GM21619 (cell line): ENCODE measurements at regions not wholly inside any gene's neighbourhood (a gene's known extent, or its start where the extent isn't known, plus 50 kb on each side); places are given as distances from the start of the nearest gene placed in this dataset.
"Not testable (repeated sequence)": the region's sequence is repeated elsewhere in the genome, so short reads cannot be mapped to it uniquely, and the experiment has no call there.

Experiments used
- ATAC-seq: cut with Tn5 transposase; IDR thresholded peaks from one replicate; pipeline ENCODE4 v1.9.1; 2021; ENCODE audit not compliant: unreplicated experiment

- ATAC-seq = no peak
Measured at GRCh38 chr1:30005972-30006619, 717.3 kb downstream of the MATN1 start.

GRCh38 chr1:30001732-30002039 is 721.7 kb downstream of the MATN1 start:
- ATAC-seq = no peak

GRCh38 chr1:30001011-30001731 is 722.2 kb downstream of the MATN1 start:
- no peak for ATAC-seq

GRCh38 chr1:30000266-30000665 is 723.1 kb downstream of the MATN1 start:
- no peak for ATAC-seq

GRCh38 chr1:29999595-29999994 is 723.8 kb downstream of the MATN1 start:
- ATAC-seq = no peak

- ATAC-seq = no peak
Measured at GRCh38 chr1:29998686-29999085, 724.7 kb downstream of the MATN1 start.

- not testable (repeated sequence) for ATAC-seq
Measured at GRCh38 chr1:29997818-29998217, 725.6 kb downstream of the MATN1 start.

GRCh38 chr1:29993950-29994349 is 729.4 kb downstream of the MATN1 start:
- ATAC-seq = no peak

- ATAC-seq = no peak
Measured at GRCh38 chr1:29991815-29992214, 731.6 kb downstream of the MATN1 start.

GRCh38 chr1:29991025-29991424 is 732.4 kb downstream of the MATN1 start:
- no peak for ATAC-seq

- no peak for ATAC-seq
Measured at GRCh38 chr1:29990304-29990703, 733.1 kb downstream of the MATN1 start.

- no peak for ATAC-seq
Measured at GRCh38 chr1:29986986-29987385, 736.4 kb downstream of the MATN1 start.

GRCh38 chr1:29985606-29985945 is 737.8 kb downstream of the MATN1 start:
- no peak for ATAC-seq

GRCh38 chr1:29984862-29985605 is 738.4 kb downstream of the MATN1 start:
- ATAC-seq = no peak

GRCh38 chr1:29984166-29984861 is 739.1 kb downstream of the MATN1 start:
- ATAC-seq = no peak

- ATAC-seq = no peak
Measured at GRCh38 chr1:29983321-29983720, 740.1 kb downstream of the MATN1 start.

GRCh38 chr1:29981586-29982239 is 741.7 kb downstream of the MATN1 start:
- no peak for ATAC-seq

GRCh38 chr1:29977550-29977949 is 741.2 kb downstream of the PTPRU start:
- ATAC-seq = no peak

- no peak for ATAC-seq
Measured at GRCh38 chr1:29975036-29975694, 738.8 kb downstream of the PTPRU start.

- ATAC-seq = no peak
Measured at GRCh38 chr1:29974316-29974724, 738.0 kb downstream of the PTPRU start.

GRCh38 chr1:29973406-29973805 is 737.1 kb downstream of the PTPRU start:
- ATAC-seq = no peak
